AG09319 (cell line): ENCODE measurements at regions not wholly inside any gene's neighbourhood (a gene's known extent, or its start where the extent isn't known, plus 50 kb on each side); places are given as distances from the start of the nearest gene placed in this dataset.

Source experiments
- DNase-seq: peaks from one replicate; pipeline ENCODE4 v3.0.0-alpha.2; 2010; ENCODE audit warnings: low read depth; ENCODE audit errors: extremely low read depth
- TF ChIP-seq, protein P1 (sequence below): IDR thresholded peaks from 2 replicates; pipeline ENCODE4 v1.5.1; 2011; ENCODE audit warnings: low read depth, mild to moderate bottlenecking, inconsistent platforms, low read length, moderate library complexity

DNA sequence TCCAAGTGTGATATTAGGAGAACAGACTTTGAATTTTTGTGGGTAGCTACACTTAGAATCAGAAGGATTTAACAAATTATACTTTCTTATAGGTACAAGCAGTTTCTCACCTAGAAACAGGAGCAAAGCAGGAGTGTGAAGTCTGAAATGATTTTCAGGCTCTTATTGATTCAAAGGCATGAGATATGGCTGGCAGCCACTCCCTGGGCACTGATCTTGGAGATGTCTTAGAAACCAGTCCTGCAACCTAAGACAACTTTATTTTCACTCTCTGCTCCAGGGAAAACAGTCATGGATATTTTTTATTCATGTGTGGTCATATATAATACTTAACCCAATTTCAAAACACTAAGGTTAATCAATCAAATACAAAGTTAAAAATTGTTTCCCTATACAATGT is 254.9 kb upstream of the TMEM132C start:
- no peak for DNase-seq
- TF ChIP-seq, protein P1, sequence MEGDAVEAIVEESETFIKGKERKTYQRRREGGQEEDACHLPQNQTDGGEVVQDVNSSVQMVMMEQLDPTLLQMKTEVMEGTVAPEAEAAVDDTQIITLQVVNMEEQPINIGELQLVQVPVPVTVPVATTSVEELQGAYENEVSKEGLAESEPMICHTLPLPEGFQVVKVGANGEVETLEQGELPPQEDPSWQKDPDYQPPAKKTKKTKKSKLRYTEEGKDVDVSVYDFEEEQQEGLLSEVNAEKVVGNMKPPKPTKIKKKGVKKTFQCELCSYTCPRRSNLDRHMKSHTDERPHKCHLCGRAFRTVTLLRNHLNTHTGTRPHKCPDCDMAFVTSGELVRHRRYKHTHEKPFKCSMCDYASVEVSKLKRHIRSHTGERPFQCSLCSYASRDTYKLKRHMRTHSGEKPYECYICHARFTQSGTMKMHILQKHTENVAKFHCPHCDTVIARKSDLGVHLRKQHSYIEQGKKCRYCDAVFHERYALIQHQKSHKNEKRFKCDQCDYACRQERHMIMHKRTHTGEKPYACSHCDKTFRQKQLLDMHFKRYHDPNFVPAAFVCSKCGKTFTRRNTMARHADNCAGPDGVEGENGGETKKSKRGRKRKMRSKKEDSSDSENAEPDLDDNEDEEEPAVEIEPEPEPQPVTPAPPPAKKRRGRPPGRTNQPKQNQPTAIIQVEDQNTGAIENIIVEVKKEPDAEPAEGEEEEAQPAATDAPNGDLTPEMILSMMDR, result no peak

DNA sequence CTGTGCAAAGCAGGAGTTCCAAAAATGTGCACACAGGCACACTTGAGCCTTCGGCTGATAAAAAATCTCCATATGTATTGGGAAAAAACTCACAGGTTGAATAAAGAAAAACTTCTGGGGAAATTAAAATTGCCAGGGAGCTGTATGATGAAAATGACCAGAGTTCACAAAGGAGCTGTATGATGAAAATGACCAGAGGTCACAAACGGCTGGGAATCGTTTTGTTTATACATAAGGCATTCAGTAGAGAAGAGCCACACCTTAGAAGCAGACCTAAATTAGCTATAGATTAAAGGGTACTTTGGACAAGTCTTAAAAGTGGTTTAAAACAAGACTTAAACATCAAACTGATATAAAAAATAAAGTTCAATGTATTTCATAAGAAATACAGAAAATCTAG is 251.7 kb upstream of the TMEM132C start:
- DNase-seq, result no peak
- TF ChIP-seq, protein P1, result no peak

DNA sequence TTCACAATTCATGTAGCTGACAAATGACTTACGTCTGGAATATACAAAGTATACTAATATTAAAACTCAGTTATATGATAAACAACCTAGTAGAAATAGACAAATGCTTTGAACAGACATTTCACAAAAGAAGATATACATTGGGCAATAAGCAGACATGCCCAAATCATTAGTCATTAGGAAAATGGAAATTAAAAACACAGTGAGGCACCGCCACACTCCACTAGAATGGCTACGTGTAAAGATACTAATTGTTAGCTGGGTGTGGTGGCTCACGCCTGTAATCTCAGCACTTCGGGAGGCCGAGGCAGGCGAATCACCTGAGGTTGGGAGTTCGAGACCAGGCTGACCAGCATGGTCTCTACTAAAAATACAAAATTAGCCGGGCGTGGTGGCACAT is 248.9 kb upstream of the TMEM132C start:
- no peak for DNase-seq
- TF ChIP-seq, protein P1, result no peak

DNA sequence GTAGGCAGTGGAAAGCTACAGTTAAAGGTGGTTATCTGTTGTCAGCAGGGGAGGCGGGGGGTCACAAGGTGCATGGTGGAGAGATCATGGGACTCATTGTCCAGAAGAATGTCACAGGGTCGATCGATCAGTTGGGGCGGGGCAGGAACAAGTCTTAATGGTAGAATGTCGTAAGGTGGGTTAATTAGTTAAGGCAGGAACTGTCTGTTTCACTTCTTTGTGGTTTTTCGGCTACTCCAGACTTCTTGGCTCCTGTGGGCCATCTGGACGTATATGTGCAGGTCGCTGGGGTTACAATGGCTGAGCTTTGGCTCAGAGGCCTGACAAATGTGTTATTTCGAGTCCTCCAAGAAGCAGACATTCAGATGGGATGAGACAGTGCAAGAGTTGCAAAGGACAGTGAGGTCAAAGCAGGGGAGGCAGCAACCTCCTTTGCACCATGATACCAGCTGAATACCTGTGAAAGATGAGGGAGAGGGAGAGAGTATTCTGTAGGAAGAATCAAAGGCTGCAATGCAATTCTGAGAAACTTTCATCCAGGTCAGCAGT is 246.9 kb upstream of the TMEM132C start:
- TF ChIP-seq, protein P1, result no peak

DNA sequence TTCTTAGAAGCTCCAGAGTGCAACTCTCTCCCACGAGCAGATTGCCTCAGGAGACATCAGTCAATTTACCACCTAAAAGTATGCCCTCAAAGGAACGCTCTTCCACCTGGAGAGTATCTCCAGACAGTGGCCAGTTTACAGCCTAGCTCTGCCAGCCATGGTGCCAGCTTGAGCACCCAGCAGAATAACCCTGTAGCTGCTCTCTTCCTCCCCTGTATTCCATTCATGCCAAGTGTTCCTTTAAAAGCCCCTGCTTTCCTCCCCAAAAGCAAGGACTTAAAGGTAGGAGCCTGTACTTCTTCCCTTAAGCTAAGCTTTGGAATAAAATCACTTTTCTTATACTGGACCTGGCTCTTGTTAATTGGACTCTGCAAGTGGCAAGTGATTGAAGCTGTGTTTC is 245.4 kb upstream of the TMEM132C start:
- TF ChIP-seq, protein P1, result no peak
- DNase-seq, result no peak

More for the DNA sequence above, 246.9 kb upstream of the TMEM132C start:
- no peak for DNase-seq

DNA sequence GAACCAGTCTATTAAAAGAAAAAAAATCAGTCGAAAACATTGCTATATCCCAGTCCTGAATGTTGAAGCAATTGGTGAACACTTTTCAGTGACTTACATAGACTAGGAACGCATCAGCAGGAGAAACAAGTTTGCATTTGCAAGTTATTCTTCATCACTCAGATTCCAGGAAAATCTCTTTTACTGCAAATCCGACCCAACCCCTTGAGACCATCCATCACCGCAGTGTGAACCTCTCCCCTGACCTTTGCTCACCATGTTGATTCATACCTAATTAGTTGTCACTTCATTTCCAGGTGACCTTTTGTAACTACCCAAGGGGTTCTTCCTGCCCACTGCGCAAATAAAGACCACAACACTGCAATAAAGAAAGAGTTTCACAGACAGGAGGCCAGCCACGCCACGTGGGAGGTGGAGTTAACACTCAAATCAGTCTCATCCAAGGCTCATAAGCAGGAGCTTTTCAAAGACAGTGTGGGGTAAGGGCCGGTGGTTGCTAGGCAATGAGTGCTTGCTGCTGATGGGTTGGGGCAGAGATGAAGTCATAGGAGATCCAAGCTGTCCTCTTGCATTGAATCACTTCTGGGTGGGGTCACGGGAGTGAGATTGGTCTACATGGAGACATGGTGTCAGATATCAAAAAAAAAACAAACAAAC is 241.3 kb upstream of the TMEM132C start:
- no peak for DNase-seq
- TF ChIP-seq, protein P1, result no peak

DNA sequence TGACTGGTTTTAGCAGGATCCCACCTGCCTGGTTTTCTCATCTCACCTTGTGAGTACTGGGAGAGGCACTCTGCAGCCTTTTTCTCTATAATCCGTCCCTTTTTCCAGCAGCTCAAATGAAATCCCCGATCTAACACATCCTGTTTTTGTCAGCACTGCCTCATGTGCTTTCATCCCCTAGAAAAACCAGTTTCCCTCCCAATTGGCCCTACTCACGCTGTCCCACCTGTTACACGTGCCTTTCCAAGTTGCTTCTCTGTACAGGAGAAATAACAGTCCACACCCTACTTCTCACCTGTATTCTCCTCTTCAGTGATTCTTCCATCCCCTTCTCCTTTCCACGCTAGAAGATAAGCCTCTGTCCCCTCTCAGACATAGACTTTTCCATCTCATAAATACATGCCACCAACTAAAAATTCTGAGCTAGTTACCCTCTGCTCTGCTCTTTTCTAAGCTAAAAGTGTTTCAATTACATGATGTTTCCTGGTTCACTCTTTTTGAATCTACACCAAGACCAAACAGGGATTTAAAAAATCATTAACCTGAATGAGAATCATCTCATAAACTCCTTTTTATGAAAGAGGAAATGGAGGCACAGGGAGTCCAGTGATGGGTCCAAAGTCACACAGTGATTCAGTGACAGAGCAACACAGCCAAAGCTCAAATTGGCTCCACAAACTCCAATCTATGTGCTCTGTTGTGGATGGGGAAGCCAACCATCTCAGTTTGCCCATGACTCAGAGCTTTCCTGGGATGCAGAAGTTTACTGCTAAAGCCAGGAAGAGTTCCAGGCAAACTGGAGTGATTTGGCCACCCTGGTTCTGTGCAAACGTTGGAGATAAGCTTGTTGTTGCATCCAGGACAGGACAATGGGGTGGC is 240.0 kb upstream of the TMEM132C start:
- TF ChIP-seq, protein P1, result no peak
- no peak for DNase-seq
